Fibroblast of skin of abdomen (primary cell): ENCODE measurements at regions not wholly inside any gene's neighbourhood (a gene's known extent, or its start where the extent isn't known, plus 50 kb on each side); places are given as distances from the start of the nearest gene placed in this dataset.

Source experiments
- DNase-seq: peaks from one replicate; pipeline ENCODE4 v3.0.0-alpha.2; 2013

DNA sequence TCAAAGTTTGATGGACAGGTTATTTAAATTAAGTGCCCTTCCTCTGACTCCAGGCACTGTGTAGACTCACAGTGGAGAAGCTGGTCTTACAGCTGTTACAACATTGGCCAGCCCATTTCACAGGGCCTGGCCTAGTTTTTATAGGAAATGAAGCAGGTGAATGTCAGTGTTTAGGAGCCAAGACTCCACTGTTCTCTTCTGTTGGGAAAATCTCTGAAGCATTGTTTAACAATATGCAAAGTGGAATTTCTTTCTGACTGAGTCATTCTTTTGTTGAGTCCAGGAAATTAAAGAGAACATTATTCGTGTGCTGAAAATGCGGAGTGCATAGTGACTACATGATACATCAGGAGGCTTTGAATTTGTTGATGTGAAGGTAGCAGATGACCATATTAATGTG is 64.7 kb downstream of the ARRDC4 start:
- peak; percentile 32 for DNase-seq

GRCh38 chr15:98034731-98035130 is 74.2 kb downstream of the ARRDC4 start:
- DNase-seq = no peak

GRCh38 chr15:98035134-98035533 is 74.6 kb downstream of the ARRDC4 start:
- no peak for DNase-seq

GRCh38 chr15:98035577-98036010 is 75.1 kb downstream of the ARRDC4 start:
- DNase-seq = no peak

DNA sequence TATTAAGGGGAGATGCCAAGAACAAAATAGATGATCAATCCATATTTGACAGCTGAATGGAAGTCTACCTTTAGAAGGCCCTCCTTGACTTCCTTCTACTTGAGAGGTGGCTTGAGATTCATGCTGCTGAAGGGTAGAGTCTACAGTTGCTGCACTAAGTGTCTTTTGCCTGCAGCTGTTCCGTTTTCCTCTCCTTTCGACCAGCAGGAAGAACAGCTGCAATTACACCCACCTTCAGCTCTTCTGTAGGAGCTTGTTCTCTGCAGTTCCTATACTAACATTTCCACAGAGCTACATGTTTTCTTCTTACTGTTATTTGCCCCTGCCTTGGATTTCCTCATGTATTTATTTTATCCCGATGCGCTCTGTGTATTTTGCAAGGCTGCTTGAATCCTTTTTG is 79.1 kb downstream of the ARRDC4 start:
- DNase-seq = no peak

- DNase-seq = no peak
Observed at GRCh38 chr15:98040146-98040545, 79.6 kb downstream of the ARRDC4 start.

DNA sequence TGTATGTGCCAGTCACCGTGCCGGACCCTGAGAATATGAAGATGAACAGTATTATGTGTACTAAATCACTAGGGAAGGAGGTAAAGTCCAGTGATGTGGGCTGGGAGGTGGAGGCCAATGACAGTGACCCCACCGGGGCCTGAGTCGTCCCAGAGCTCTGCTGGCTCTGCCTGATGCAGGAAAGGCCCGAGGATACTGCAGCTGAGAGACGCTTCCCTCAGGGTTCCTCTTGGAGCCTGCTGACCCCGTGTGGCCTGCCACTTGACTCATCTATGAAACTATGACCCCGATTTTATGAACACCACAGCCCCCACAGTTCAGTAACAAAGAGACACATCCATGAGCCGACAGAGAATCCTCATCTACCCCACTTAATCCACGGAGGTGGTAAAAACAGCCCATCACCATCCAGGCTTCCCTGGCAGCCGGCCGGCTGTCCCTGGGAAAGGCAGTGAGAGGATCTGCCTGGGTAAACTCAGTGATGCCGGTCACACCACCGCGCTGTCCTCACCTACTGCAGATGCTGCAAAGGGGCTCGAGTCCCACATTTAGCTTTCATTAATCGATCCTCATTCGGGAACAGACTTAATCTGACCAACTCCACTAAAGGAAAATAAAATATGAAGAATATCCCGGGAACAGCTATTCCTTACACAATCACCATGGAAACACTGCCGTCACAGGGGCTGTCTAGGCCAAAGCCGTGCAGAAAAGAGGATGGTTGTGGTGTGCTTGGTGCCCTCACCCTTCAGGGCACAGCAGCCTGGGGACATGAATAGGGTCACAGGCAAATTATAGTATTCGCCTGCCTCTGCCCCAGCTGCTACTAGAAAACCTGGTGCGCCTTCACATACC is 82.9 kb downstream of the ARRDC4 start:
- DNase-seq = no peak

DNA sequence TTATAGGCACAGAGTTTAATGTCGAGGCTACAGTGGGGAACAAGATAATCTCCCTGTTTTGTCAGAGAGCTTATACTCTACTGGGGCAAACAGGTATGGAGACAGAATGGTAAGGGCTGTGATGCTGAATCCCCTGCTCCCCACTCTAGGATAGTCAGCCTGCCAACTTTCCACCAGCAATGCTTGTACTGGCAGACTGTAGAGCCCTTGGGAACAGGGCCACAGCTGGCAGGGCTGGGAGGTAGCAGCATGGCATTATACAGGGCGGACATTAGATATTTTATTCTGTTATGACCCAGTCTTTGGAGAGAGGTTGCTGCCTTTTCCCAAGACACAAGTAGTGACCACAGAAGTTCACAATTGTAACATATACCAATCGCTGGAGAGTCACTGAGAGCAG is 91.2 kb downstream of the ARRDC4 start:
- no peak for DNase-seq

- DNase-seq = no peak
Observed at GRCh38 chr15:98057453-98057852, 97.0 kb downstream of the ARRDC4 start.

DNA sequence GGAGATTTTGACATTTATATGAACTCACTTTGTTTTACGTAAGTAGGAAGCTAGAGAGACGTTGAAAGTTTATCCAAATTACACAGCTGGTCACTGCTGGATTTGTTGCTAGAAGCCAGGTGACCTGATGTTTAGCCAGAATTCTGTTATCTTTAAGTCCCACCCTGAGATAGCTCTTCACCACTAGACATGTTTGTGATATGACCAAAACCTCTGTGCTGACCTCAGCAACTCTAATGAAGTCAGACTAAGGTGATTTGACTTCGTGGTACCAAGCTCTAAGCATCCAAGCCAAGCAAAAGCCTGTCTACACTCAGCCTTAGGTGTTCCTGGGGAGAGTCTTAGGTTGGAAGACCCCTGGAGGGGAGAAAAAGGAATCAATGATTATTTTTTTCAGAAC is 102.4 kb downstream of the ARRDC4 start:
- DNase-seq = no peak

GRCh38 chr15:98063315-98063714 is 102.8 kb downstream of the ARRDC4 start:
- DNase-seq = no peak

DNA sequence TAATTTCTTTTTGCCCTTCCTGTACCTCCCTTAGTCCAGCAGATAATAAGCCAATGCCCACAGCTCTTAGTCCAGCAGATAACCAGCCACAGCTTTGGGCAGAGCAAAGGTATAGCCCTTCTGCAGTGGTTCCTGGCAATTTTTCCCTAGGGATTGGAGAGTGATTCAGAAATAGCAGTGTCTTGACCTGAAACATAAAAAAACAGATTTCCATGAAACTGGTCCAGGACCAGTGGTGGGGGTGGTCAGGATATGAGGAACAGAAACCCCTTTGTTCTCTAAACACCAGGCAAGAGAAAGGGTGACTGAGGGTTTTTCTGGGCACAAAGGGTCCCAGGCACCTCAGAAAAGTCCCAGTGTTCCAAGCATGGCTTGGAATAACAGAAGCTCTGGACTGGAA is 103.4 kb downstream of the ARRDC4 start:
- DNase-seq = no peak

DNA sequence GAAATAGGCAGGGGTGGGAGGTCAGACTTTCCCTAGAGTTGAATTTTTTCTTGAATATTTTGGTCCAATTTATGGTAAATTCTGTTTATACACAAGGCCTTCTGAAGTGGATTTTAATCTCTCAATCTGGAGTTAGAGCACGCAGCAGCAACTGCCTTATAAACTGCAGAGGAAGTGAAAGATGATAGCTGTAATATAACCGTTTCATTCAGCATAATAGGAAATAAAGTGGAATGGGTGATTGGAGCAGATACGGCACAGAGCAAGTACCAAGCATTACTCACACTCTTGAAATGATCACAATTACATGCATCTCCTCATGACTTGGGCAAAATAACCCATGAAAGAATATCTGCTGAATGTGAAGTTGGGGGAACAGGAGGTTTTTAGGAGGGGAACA is 106.8 kb downstream of the ARRDC4 start:
- DNase-seq = peak; percentile 31

GRCh38 chr15:98069256-98069655 is 108.8 kb downstream of the ARRDC4 start:
- DNase-seq = no peak

GRCh38 chr15:98070137-98070536 is 109.6 kb downstream of the ARRDC4 start:
- peak; percentile 53 for DNase-seq

DNA sequence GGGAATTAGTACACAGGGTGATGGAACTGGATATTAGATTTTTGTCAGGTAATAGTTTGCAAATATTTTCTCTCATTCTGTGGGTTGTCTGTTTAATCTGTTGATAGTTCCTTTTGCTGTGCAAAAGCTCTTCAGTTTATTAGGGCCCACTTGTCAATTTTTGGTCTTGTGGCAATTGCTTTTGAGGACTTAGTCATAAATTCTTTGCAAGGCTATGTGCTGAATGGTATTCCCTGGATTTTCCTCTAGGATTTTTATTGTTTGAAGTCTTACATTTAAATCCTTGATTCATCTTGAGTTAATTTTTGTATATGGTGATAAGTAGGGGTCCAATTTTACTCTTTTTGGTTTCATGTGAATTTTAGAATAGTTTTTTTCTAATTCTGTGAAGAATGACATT is 111.3 kb downstream of the ARRDC4 start:
- DNase-seq = no peak

DNA sequence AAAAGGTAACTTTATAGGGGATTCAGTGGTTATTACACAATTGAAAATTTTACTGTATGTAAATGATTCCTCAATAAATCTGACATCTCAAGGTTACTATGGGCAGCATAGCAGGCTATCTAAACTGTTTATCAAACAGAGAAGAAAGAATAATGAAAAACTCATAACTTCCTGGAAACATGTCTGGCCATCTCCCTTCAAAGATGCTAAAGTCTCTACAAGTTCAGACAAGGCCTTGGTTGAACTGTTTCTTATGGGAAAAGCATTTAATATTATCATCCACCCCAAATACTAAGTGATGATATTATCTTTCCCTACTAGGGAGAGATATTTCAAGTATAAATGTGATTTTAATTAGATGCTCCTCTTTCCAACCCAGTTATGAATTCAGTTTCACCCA is 114.9 kb downstream of the ARRDC4 start:
- DNase-seq = no peak

DNA sequence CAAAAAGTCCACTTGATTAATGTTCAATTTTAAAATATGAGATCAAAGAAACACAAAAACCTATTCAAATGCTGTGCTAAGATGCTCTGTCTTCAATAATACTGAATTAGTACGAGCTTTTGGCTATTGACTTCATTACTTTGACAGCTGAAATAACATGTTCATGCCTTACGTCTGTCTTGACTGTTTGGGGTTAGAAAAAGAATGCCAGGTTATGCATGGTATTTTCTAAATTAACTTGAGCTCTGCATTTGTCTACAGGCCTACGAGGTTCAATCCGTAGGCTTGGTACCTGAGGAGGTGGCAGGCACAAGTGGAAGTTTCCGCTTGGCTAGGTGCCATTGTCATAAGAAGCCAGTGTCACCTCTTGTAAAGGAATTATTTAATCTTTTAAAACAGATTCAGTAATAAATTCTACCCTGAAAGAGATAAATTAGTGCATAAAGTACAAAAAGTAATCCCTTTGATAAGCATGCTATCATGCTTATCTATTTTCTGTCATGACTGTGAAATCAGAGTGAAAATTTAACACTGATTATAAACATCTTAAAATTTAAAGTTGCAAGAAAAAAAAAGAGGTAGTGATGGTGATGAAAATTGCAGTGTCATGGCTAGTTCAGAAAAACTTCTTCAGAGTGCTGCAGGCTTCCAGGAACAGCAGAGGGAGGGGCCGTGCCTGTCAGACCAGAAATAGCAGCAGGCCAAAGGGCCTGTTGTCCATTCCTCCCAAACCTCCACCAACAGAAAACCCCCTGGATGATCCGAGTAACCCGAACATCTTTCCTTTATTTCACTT is 115.7 kb downstream of the ARRDC4 start:
- no peak for DNase-seq

GRCh38 chr15:98077186-98077585 is 116.7 kb downstream of the ARRDC4 start:
- DNase-seq = no peak

DNA sequence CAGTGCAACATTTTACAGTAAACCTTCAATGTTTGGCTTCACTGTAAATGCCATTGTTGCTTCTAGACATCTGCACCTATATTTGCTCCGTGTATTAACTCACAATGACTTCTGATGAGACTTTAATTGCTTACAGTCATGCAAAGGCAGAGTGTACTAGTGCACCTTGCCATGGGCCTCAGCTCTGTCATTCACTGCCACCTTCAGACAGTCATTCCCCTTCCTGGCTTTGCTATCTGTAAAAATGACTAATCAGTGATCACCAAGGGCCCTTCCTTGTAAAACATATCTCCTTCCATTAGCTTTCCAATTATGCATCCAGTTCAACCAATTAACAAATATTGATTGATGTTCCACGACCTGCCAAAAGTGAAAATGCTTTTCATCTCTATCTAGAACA is 120.3 kb downstream of the ARRDC4 start:
- DNase-seq = no peak

- no peak for DNase-seq
Observed at GRCh38 chr15:98083203-98083910, 122.9 kb downstream of the ARRDC4 start.

DNA sequence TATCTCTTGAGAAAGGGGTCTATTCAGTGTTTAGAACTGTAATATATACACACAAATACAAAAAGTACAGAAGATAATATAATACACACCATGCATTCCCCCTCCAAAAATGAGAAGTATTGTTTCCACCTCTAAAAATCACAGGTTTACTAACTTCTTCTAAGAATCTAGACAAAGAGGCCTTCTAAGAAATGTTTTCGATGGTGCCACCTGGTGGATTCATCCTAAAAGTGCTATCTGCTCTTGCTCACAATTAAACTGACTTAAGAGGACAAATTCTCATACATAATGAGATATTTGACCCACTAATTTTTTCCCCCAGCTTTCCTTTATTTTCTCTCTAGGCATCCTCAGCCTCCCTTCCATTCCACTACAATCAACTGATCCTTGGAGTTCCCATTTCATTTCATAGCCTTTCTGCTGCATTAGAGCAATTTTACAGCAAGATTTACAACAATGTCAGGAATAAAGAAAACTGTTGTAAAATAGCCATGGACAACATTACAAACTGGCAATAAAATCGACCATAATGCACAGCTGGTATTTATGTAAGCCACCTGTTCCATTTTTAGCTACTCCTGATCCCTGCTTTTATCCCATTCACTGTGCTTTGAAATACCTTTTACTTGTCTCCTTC is 124.6 kb downstream of the ARRDC4 start:
- DNase-seq = peak; percentile 62
